Astrocyte of the cerebellum (primary cell): ENCODE measurements at regions not wholly inside any gene's neighbourhood (a gene's known extent, or its start where the extent isn't known, plus 50 kb on each side); places are given as distances from the start of the nearest gene placed in this dataset.

Experiments used
- DNase-seq: peaks from one replicate; pipeline ENCODE4 v3.0.0-alpha.2; 2011; ENCODE audit warnings: low read depth
- H3K4me3 ChIP-seq: 2 replicates; pipeline ENCODE4 v1.5.1; 2011; ENCODE audit warnings: mild to moderate bottlenecking, low read depth, low read length, moderate library complexity
- in situ Hi-C: cut with HindIII; loops from 2 replicates; pipeline ENCODE4 v1.10.0; 2017; ENCODE audit warnings: low sequenced_read_pairs
- TF ChIP-seq, protein P1 (sequence below): IDR thresholded peaks from 2 replicates; pipeline ENCODE4 v1.5.1; 2012; ENCODE audit warnings: low read length, low read depth, moderate library complexity, mild to moderate bottlenecking; ENCODE audit errors: missing control alignments

- no peak for DNase-seq
- TF ChIP-seq, protein P1, sequence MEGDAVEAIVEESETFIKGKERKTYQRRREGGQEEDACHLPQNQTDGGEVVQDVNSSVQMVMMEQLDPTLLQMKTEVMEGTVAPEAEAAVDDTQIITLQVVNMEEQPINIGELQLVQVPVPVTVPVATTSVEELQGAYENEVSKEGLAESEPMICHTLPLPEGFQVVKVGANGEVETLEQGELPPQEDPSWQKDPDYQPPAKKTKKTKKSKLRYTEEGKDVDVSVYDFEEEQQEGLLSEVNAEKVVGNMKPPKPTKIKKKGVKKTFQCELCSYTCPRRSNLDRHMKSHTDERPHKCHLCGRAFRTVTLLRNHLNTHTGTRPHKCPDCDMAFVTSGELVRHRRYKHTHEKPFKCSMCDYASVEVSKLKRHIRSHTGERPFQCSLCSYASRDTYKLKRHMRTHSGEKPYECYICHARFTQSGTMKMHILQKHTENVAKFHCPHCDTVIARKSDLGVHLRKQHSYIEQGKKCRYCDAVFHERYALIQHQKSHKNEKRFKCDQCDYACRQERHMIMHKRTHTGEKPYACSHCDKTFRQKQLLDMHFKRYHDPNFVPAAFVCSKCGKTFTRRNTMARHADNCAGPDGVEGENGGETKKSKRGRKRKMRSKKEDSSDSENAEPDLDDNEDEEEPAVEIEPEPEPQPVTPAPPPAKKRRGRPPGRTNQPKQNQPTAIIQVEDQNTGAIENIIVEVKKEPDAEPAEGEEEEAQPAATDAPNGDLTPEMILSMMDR: no peak
- H3K4me3 ChIP-seq: no peak overlapping the region
- in situ Hi-C loops: no loop called here
Observed at GRCh38 chr3:105032541-105032940, 334.2 kb upstream of the ALCAM start.

DNA sequence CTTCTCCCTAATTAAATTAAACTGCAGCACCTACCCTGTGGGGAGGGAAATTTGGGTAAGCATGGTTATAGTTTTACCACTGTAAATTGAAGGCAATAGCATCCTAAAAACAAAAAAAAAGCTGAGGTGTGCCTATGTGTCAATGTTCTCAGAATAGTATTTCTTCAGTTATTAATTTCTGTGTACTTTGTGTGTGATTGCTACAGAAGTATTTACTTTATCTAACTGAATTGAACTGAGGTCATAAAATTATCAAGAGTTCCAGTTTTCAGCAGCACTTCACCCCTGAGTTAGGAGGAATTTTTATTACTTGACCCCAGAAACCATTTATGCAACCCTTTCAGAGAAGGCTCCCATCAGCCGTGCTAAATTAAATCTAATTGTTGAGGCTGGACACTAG, 333.6 kb upstream of the ALCAM start:
- in situ Hi-C loops: no loop called here
- H3K4me3 ChIP-seq: no peak overlapping the region
- DNase-seq: no peak
- TF ChIP-seq, protein P1: no peak

DNA sequence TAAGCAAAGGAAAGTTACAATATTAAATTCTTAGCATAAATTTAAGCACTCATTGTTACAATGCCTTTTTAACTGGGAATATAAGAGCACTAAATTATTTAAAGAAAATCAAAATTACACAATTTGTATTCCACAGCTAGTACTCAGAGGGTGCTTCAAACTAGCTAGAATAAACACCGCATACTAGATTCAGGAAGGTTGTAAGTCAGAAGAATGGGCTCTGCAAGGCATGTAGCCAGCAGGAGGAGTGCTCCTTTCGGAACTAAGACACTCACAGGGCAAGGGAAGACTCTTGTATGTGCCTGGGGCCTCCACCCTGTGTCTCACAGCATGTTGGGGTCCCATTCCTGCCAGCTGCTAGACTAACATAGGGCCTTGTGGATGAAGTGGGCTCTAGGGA, 327.7 kb upstream of the ALCAM start:
- no peak overlapping the region for H3K4me3 ChIP-seq
- in situ Hi-C loops: no loop called here
- TF ChIP-seq, protein P1: no peak
- DNase-seq: no peak

DNA sequence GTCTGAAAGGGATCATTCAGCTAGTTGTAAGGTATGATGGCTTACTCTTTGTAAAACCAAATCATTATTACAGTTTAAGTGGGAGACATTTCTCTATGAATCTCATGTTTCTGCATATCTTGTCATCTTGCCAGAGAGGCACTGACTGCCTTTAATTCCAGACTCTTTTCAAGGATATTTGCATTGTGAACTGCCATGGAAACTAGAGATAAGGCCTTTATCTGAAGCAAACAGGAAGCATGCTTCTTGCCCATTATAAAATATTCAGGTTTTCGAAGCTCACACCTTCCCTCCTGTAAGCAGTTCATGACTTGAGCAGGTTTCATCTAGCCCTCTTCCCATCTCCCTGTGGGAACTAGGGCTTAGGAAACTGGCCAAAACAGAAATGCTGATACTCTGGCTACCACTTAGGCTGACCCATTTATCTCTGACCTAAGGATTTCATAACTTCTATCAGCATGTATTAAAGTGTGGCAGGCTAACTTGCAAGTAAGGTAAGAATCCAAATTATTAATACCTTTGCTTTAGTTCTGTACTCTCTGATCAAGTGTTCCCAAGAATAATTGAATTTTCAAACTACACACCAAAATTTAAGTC, 326.6 kb upstream of the ALCAM start:
- TF ChIP-seq, protein P1: no peak
- H3K4me3 ChIP-seq: no peak overlapping the region
- in situ Hi-C loops: no loop called here
- DNase-seq: peak; percentile 4

GRCh38 chr3:105042586-105042985, 324.1 kb upstream of the ALCAM start:
- DNase-seq: no peak
- TF ChIP-seq, protein P1: no peak
- in situ Hi-C loops: no loop called here
- H3K4me3 ChIP-seq: no peak overlapping the region

DNA sequence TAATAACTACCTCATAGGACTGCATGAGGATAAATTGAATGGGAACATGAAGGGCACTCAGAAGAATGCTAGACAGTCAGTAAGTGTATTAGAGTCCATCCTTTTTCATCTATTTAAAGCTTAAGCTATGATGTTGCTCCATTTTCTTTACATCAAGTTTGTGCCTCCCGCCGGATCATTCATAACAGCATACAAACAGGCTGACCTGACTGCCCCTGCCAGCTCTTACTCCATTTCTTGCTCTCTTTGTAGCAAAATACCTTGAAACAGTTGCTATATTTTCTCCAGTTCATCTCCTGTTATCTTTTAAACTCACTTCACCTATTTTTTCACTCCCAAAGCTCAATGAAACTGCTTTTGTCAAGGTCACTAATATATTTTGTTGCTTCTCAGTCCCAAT, 315.6 kb upstream of the ALCAM start:
- no peak for DNase-seq
- TF ChIP-seq, protein P1: no peak
- in situ Hi-C loops: no loop called here
- H3K4me3 ChIP-seq: no peak overlapping the region
